Kidney (tissue), 13 donors: ENCODE measurements at regions not wholly inside any gene's neighbourhood (a gene's known extent, or its start where the extent isn't known, plus 50 kb on each side); places are given as distances from the start of the nearest gene placed in this dataset.

Experiments used
- DNase-seq, 5 donors: peaks; one replicate each; pipeline ENCODE4 v3.0.0-alpha.2; 2013 to 2020
- FAIRE-seq: peaks from 2 replicates; lab custom pipeline; 2012; peaks lifted over from hg19 to GRCh38; lab: Jason Lieb, UNC
- H3K27ac ChIP-seq, 2 donors: one replicate each; pipeline ENCODE4 v1.7.0; 2013; ENCODE audit warnings: low read depth in 2 of 2, low read length in 2 of 2, inconsistent platforms in 1 of 2
- H3K27me3 ChIP-seq: one replicate; pipeline ENCODE4 v1.7.1; 2013; ENCODE audit warnings: low read length, inconsistent platforms; ENCODE audit not compliant: control insufficient read depth, insufficient read depth
- H3K36me3 ChIP-seq, 3 donors: one replicate each; pipeline versions ENCODE4 v1.7.0 to v1.7.1; 2013; ENCODE audit warnings: low read length in 3 of 3, control low read depth in 1 of 3, inconsistent platforms in 1 of 3; ENCODE audit not compliant: insufficient read depth in 3 of 3, control insufficient read depth in 2 of 3
- H3K4me1 ChIP-seq, 3 donors: one replicate each; pipeline versions ENCODE4 v1.7.0 to v1.7.1; 2013; ENCODE audit warnings: low read length in 3 of 3, inconsistent platforms in 1 of 3, low read depth in 1 of 3; ENCODE audit not compliant: control insufficient read depth in 2 of 3, insufficient read depth in 2 of 3
- H3K4me3 ChIP-seq, 3 donors: one replicate each; pipeline versions ENCODE4 v1.7.0 to v1.8.1; 2013; ENCODE audit warnings: low read length in 3 of 3, control low read depth in 1 of 3, inconsistent platforms in 1 of 3
- H3K9ac ChIP-seq, 3 donors: one replicate each; pipeline versions ENCODE4 v1.7.0 to v1.7.1; 2013; ENCODE audit warnings: low read length in 3 of 3, control low read depth in 1 of 3, inconsistent platforms in 1 of 3
- H3K9me3 ChIP-seq, 3 donors: one replicate each; pipeline versions ENCODE4 v1.7.0 to v1.7.1; 2013; ENCODE audit warnings: low read length in 3 of 3, control low read depth in 1 of 3, inconsistent platforms in 1 of 3; ENCODE audit not compliant: control insufficient read depth in 2 of 3, insufficient read depth in 1 of 3
- intact Hi-C: fragments of 100-400 bp; cut with DNase I; formaldehyde crosslinking; loops from one replicate; pipeline ENCODE4 v1.11.1; 2022
- TF ChIP-seq, protein P1 (sequence below): IDR thresholded peaks from 3 replicates; pipeline ENCODE4 v1.5.1; 2012; ENCODE audit warnings: mild to moderate bottlenecking, moderate library complexity, borderline replicate concordance; ENCODE audit not compliant: insufficient read depth; ENCODE audit errors: extremely low read depth
- donor health status: control.
- donor health status: control.
- donor health status: control.
- donor health status: control.
- donor health status: control.
- donor health status: DM: yes; HTN: yes; CAD: no.
- donor health status: Normal renal cell carcinoma (clear cell type).

DNA sequence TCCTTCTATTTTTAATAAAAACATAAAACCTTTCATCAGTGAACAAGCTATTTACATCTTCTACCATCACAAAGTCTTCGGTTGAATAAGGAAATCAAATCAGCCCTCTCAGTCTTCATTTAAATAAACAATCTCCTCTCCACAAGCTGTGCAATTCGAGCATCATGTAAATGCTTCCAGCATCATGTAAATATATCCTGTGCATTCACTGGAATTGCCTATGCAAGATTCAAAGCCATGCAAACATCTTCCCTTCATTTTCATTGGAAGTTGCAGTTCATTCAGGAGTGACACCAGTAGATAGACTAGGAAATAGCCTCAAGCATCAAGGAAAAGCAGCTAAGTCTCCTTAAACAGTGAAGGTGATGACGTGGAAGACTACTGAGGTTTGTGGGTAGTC is 77.7 kb upstream of the PCDH19 start:
- no peaks in the 10 kb centered on the region for H3K9me3 ChIP-seq
- H3K9ac ChIP-seq, result no peak overlapping the region
- no peak overlapping the region for H3K27ac ChIP-seq
- peaks cover 2% of the 10 kb centered on the region for H3K27me3 ChIP-seq
- TF ChIP-seq, protein P1, sequence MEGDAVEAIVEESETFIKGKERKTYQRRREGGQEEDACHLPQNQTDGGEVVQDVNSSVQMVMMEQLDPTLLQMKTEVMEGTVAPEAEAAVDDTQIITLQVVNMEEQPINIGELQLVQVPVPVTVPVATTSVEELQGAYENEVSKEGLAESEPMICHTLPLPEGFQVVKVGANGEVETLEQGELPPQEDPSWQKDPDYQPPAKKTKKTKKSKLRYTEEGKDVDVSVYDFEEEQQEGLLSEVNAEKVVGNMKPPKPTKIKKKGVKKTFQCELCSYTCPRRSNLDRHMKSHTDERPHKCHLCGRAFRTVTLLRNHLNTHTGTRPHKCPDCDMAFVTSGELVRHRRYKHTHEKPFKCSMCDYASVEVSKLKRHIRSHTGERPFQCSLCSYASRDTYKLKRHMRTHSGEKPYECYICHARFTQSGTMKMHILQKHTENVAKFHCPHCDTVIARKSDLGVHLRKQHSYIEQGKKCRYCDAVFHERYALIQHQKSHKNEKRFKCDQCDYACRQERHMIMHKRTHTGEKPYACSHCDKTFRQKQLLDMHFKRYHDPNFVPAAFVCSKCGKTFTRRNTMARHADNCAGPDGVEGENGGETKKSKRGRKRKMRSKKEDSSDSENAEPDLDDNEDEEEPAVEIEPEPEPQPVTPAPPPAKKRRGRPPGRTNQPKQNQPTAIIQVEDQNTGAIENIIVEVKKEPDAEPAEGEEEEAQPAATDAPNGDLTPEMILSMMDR, result no peak
- DNase-seq (no peak), FAIRE-seq (no peak)
- intact Hi-C loops, result no loop called here
- H3K36me3 ChIP-seq, result no peaks in the 10 kb centered on the region
- H3K4me1 ChIP-seq, result no peaks in the 10 kb centered on the region
- no peak overlapping the region for H3K4me3 ChIP-seq

DNA sequence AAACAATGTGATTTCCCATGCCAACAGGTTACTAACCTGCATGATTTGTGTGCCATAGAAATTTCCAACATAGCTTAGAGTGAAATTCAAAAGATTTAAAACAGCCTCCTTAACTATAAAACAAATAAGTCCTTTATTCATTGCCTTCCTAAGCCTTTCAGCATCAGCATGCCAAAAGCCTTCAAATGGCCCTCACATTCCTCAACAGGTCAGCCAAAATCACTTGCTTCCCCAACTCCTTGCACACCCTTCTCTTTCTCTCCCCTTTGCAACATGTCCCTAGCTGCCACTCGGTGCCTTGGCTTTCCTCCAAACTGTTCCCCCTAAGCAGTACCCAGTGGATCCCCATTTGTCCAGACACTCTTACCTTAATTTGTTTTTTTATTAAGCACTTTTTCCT is 74.9 kb upstream of the PCDH19 start:
- FAIRE-seq, result no peak
- intact Hi-C loops, result no loop called here
- no peak overlapping the region for H3K27ac ChIP-seq
- H3K4me1 ChIP-seq, result no peaks in the 10 kb centered on the region
- H3K27me3 ChIP-seq, result peaks cover 2% of the 10 kb centered on the region
- TF ChIP-seq, protein P1, result no peak
- H3K36me3 ChIP-seq, result no peaks in the 10 kb centered on the region
- H3K4me3 ChIP-seq, result no peak overlapping the region
- no peak overlapping the region for H3K9ac ChIP-seq
- no peak for DNase-seq
- H3K9me3 ChIP-seq, result no peaks in the 10 kb centered on the region

DNA sequence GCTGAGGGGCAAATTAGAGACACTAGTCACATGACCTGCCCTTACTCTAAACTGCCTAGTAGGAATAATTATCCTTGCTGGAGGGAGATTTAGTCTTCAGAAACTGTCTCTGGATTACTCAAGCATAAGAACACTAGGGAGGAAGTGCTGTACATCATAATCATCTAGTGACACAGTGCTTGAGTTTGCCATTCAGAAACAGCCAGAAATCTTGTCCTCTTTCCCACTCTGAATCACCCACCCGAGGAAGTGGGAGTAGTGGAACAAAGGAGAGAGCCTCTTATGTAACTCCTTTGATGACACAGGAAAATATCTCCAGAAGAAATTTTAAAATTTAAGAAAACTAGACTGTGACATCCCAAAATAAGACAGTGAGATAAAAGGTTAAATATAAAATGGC is 69.3 kb upstream of the PCDH19 start:
- Histone ChIP-seq H3K36me3 (no peaks in the 10 kb centered on the region), H3K4me1 (no peaks in the 10 kb centered on the region), H3K27ac (no peak overlapping the region), H3K4me3 (no peak overlapping the region), H3K9ac (no peak overlapping the region), H3K9me3 (no peaks in the 10 kb centered on the region), H3K27me3 (peaks cover 2% of the 10 kb centered on the region)
- intact Hi-C loops, result no loop called here
- DNase-seq, result no peak
- FAIRE-seq, result no peak
- TF ChIP-seq, protein P1, result no peak

DNA sequence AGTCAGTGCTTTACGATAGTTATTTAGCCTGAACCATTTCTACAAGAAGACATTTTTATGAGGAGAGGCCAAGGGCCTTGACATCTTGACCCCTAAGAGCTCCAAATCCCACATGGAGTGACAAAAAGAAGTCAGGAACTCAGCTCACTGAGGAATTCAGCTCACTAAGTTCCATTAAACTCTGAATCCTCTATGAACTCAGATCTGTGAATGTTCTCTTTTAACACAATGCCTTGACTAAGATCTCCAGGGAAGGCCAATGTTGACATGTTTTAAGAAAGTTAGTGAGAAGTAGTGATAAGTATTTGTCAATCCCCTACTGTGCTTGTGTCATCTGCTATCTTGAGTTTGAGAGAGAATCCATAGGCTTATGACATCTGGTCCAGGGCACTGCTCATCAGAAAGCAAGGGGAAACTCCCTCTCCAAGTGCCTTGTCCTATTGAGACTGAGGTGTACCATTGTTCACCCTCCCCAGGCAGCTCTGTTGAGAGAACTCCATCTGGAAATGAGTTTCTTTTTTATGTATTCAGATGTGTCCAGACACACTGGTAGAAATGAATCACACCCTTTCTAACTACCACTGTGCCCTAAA is 68.7 kb upstream of the PCDH19 start:
- Histone ChIP-seq H3K4me3 (no peak overlapping the region), H3K4me1 (no peaks in the 10 kb centered on the region), H3K36me3 (no peaks in the 10 kb centered on the region), H3K27me3 (peaks cover 2% of the 10 kb centered on the region), H3K27ac (no peak overlapping the region), H3K9ac (no peak overlapping the region), H3K9me3 (no peaks in the 10 kb centered on the region)
- intact Hi-C loops, result no loop called here
- TF ChIP-seq, protein P1, result no peak
- DNase-seq (peak in 1 of 5 donors; percentile 20), FAIRE-seq (no peak)
